Activated T-helper 2 cell treated with anti-CD3 and anti-CD28 coated beads, Interferon-gamma antibody, Interleukin-2, Interleukin-4, amounts not matched to agents 10 μg/mL and 5 μg/mL and 100 μg/mL, durations not matched to agents 14 hours and 24 hours and 36 hours (primary cell): ENCODE measurements at regions not wholly inside any gene's neighbourhood (a gene's known extent, or its start where the extent isn't known, plus 50 kb on each side); places are given as distances from the start of the nearest gene placed in this dataset.
"Not testable (repeated sequence)": the region's sequence is repeated elsewhere in the genome, so short reads cannot be mapped to it uniquely, and the experiment has no call there.

Source experiments
- DNase-seq: peaks from one replicate; pipeline ENCODE4 v3.0.0; 2021; ENCODE audit warnings: low spot score
- H3K27ac Mint-ChIP-seq: one replicate; pipeline ENCODE4 v1.8.0; 2021; ENCODE audit warnings: mixed read lengths
- H3K27me3 Mint-ChIP-seq: one replicate; pipeline ENCODE4 v1.8.0; 2021; ENCODE audit warnings: low read depth, mixed read lengths
- H3K36me3 Mint-ChIP-seq: one replicate; pipeline ENCODE4 v1.8.0; 2021; ENCODE audit warnings: low read depth, mixed read lengths
- H3K4me1 Mint-ChIP-seq: one replicate; pipeline ENCODE4 v1.8.0; 2021; ENCODE audit warnings: low read depth, mixed read lengths
- H3K4me3 Mint-ChIP-seq: one replicate; pipeline ENCODE4 v1.8.0; 2021; ENCODE audit warnings: low read depth, mild to moderate bottlenecking, moderate library complexity, mixed read lengths
- H3K9me3 Mint-ChIP-seq: one replicate; pipeline ENCODE4 v1.8.0; 2021; ENCODE audit warnings: mixed read lengths
- intact Hi-C: fragments of 100-400 bp; cut with micrococcal nuclease; formaldehyde crosslinking; loops from one replicate; pipeline ENCODE4 v1.15.1; 2023

DNA sequence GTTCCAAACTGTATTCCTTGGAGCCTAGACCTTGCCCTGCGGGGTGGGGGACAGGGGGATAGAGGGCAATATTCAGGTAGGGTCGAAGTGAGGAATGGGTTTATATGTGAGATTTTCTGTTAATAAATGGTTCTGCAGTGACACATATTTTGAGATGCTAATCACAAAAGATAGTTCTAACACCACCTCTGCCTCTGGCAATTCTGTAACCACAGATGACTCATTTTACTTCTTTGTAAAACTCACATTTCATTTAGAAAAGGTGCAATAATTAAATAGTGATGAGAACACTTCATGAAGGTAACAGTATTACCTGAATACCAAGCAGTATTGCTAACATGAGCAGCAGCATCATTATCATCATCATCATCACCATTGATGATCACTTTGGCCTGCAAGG lies 306.6 kb downstream of the SUCLG1 start:
- Mint-ChIP-seq H3K9me3 (no peaks in the 10 kb centered on the region), H3K4me3 (no peak overlapping the region), H3K4me1 (peaks cover 5% of the 10 kb centered on the region), H3K27me3 (no peaks in the 10 kb centered on the region), H3K27ac (no peak overlapping the region), H3K36me3 (no peaks in the 10 kb centered on the region)
- no peak for DNase-seq
- intact Hi-C loops, result no loop called here

DNA sequence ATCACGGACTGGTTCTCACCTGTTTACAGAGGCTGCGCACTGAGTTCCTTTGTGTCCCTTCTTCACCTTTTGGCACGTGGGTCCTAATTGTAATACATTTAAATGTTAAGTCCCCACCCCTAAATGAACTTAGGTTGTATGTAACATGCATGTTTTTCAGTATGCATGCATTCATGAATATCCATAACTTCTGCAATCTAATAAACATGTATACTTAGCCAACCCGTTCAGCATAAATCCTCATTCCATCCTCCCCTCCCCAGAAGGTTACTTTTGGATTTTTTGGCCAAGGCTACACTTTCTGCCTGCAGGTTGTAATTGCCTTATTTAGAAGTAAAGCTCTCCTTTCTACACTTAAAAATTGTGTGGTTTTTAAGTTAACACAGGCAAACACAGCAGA lies 314.7 kb downstream of the SUCLG1 start:
- no peak overlapping the region for H3K4me3 Mint-ChIP-seq
- no peak for DNase-seq
- H3K36me3 Mint-ChIP-seq, result no peaks in the 10 kb centered on the region
- H3K9me3 Mint-ChIP-seq, result no peaks in the 10 kb centered on the region
- H3K27ac Mint-ChIP-seq, result no peak overlapping the region
- no peaks in the 10 kb centered on the region for H3K4me1 Mint-ChIP-seq
- no peaks in the 10 kb centered on the region for H3K27me3 Mint-ChIP-seq
- intact Hi-C loops, result no loop called here

- H3K27me3 Mint-ChIP-seq, result no peaks in the 10 kb centered on the region
- H3K9me3 Mint-ChIP-seq, result no peaks in the 10 kb centered on the region
- no peaks in the 10 kb centered on the region for H3K4me1 Mint-ChIP-seq
- no peak overlapping the region for H3K27ac Mint-ChIP-seq
- DNase-seq, result no peak
- intact Hi-C loops, result no loop called here
- H3K36me3 Mint-ChIP-seq, result no peaks in the 10 kb centered on the region
- no peak overlapping the region for H3K4me3 Mint-ChIP-seq
Observed at GRCh38 chr2:84137034-84137433, 322.0 kb downstream of the SUCLG1 start.

DNA sequence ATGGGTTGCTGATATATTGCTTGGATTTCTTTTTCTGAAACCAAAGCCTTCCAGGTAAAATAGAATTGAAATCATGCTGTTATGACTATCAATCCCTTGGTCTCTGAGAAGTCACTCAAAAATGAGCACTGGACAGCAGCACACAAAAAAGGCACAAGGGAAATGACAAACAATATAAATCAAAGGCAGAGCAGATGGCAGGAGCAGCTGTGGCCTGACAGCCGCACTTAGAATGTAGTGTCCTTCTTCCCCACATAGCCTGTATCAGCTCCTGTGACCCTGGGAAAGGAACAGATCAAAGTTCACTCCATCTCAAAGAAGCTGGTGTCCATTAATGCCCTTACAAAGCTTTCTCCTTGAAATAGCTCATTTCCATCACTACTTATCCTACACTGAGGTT lies 326.7 kb downstream of the SUCLG1 start:
- H3K4me3 Mint-ChIP-seq, result no peak overlapping the region
- H3K4me1 Mint-ChIP-seq, result no peaks in the 10 kb centered on the region
- H3K9me3 Mint-ChIP-seq, result no peaks in the 10 kb centered on the region
- intact Hi-C loops, result no loop called here
- no peak for DNase-seq
- no peak overlapping the region for H3K27ac Mint-ChIP-seq
- no peaks in the 10 kb centered on the region for H3K36me3 Mint-ChIP-seq
- no peaks in the 10 kb centered on the region for H3K27me3 Mint-ChIP-seq

DNA sequence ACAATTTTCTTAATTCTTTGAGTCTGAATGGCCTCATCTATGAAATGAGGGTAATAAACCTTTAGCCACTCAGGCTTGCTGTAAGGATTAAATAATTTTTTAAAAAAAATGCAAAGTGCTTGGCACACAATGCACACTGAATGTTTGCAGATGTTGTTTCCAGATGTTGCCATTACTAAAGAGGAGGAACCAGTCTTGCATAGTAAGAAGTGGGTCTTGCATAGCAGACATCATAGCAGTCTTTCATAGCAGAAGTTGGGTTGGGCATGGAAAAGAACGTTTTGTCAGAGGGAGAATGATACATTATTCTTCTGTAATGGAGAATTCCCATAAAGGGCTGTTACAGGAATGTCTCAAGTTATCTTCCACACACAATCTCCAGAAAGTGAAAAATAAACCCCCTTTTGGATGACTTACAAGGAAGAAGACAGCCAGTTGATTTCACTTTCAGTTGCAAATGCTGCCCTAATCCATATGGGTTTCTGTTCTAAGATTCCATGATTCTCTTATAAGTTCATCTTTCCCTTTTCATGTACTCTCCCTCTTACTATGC lies 327.7 kb downstream of the SUCLG1 start:
- Mint-ChIP-seq H3K4me1 (no peaks in the 10 kb centered on the region), H3K27ac (no peak overlapping the region), H3K4me3 (no peak overlapping the region), H3K9me3 (no peaks in the 10 kb centered on the region), H3K27me3 (no peaks in the 10 kb centered on the region), H3K36me3 (no peaks in the 10 kb centered on the region)
- DNase-seq, result no peak
- intact Hi-C loops, result no loop called here

DNA sequence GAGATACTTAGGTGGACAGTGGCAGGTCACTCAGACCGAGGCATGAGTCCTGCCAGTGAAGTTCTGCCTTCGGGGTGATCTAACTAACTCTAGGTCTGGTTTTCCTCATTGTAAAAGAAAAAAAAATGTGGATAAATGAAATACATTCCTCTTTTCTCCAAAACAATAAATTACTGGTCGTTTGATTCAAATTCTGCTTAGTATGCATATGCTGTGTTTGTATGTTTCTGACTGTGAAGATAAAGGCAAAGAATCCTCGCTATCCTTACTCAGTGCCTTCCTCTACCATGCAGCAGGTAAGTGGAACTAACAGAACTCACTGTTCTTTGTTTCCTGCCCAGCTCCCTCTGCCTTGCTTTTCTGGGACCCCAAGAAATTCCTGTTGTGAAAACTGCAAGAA lies 330.1 kb downstream of the SUCLG1 start:
- DNase-seq, result no peak
- H3K4me1 Mint-ChIP-seq, result no peaks in the 10 kb centered on the region
- no peaks in the 10 kb centered on the region for H3K36me3 Mint-ChIP-seq
- intact Hi-C loops, result no loop called here
- H3K4me3 Mint-ChIP-seq, result no peak overlapping the region
- H3K9me3 Mint-ChIP-seq, result no peaks in the 10 kb centered on the region
- no peak overlapping the region for H3K27ac Mint-ChIP-seq
- H3K27me3 Mint-ChIP-seq, result no peaks in the 10 kb centered on the region

DNA sequence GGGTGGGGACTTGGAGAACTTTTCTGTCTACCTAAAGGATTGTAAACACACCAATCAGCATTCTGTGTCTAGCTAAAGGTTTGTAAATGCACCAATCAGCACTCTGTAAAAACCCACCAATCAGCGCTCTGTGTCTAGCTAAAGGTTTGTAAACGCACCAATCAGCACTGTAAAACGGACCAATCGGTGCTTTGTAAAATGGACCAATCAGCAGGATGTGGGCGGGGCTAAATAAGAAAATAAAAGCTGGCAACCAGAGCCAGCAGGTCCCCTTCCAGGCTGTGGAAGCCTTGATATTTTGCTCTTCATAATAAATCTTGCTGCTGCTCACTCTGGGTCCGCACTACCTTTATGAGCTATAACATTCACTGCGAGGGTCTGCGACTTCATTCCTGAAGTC lies 331.3 kb downstream of the SUCLG1 start:
- H3K4me3 Mint-ChIP-seq, DNase-seq, H3K36me3 Mint-ChIP-seq, H3K27ac Mint-ChIP-seq, H3K9me3 Mint-ChIP-seq, intact Hi-C loops, H3K27me3 Mint-ChIP-seq, H3K4me1 Mint-ChIP-seq: not testable (repeated sequence)

DNA sequence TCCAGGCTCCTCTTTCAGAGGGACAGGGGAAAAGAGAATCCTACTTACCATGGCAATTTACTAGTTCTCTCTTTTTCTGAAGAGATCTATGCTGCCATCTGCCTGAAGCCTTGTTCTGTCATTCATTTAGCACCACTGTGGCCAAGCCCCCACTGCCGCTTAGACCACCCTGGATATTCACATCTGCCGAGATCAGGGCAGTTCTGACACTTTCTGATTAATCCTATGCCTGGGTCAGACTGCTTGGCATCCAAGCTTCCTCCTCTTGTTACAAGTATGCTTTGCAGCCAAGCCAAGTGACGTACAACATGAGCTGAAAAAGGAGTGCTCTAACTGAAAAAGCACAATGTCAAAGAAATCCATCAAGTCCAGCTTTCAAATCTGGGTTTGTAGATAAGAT lies 332.6 kb downstream of the SUCLG1 start:
- Mint-ChIP-seq H3K9me3 (no peaks in the 10 kb centered on the region), H3K4me3 (no peak overlapping the region), H3K36me3 (no peaks in the 10 kb centered on the region), H3K4me1 (no peaks in the 10 kb centered on the region), H3K27ac (no peak overlapping the region), H3K27me3 (no peaks in the 10 kb centered on the region)
- intact Hi-C loops, result no loop called here
- no peak for DNase-seq

DNA sequence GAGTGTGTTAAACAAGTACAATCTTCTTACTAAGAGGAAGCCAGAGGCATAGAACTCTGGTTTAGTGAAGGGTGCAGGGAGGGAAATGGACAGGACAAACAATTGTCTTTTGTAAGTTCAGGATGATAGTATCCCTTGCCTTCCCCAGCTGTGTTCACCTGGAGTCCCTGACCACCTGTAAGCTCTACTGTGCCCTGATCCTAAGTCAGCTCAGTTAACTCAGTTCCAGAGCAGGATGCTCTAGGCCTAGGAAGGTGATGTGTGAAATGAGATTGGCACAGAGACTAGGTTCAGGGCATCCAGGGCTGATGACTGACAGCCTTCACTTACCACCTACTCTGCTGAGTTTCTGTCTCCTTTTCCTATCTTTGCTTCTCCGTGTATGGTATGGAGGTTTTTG lies 333.0 kb downstream of the SUCLG1 start:
- Mint-ChIP-seq H3K27me3 (no peaks in the 10 kb centered on the region), H3K27ac (no peak overlapping the region), H3K4me1 (no peaks in the 10 kb centered on the region), H3K9me3 (no peaks in the 10 kb centered on the region), H3K4me3 (no peak overlapping the region), H3K36me3 (no peaks in the 10 kb centered on the region)
- no peak for DNase-seq
- intact Hi-C loops, result no loop called here

- DNase-seq, result no peak
- Mint-ChIP-seq H3K9me3 (no peaks in the 10 kb centered on the region), H3K36me3 (no peaks in the 10 kb centered on the region), H3K4me3 (no peak overlapping the region), H3K4me1 (no peaks in the 10 kb centered on the region), H3K27me3 (no peaks in the 10 kb centered on the region), H3K27ac (no peak overlapping the region)
- intact Hi-C loops, result no loop called here
Observed at GRCh38 chr2:84116143-84116542, 342.9 kb downstream of the SUCLG1 start.

DNA sequence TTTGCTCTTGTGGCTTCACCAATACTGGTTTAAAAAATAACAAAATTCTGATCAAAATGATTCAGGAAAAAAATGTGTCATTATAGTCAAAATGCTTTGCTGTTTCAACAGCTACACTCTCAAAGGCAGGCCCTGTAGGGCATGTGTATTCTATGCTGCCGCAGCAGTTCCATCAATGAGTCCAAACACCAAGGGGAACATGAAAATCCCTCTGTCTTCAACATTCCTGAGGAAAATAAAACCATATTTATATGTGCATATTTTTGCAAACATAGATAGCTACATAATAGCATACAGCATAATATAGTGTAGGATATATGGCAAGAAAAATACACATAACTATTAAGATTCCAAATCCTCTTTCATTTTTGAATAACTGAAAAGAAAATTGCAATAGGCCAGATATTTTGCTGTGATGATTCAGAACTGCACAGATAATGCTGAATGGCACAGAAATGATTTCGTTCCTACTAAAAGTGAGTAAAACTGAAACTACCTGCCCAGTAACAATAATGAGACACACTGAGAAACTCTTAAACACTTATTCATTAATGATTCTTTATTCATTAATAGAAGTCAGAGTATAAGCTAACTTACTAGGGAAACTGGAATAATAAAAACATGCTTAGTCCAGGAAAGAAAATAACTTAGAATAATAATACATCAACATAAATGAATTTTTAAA lies 343.8 kb downstream of the SUCLG1 start:
- no peaks in the 10 kb centered on the region for H3K36me3 Mint-ChIP-seq
- H3K4me1 Mint-ChIP-seq, result no peaks in the 10 kb centered on the region
- no peak overlapping the region for H3K27ac Mint-ChIP-seq
- intact Hi-C loops, result no loop called here
- no peak for DNase-seq
- H3K27me3 Mint-ChIP-seq, result no peaks in the 10 kb centered on the region
- no peaks in the 10 kb centered on the region for H3K9me3 Mint-ChIP-seq
- no peak overlapping the region for H3K4me3 Mint-ChIP-seq

DNA sequence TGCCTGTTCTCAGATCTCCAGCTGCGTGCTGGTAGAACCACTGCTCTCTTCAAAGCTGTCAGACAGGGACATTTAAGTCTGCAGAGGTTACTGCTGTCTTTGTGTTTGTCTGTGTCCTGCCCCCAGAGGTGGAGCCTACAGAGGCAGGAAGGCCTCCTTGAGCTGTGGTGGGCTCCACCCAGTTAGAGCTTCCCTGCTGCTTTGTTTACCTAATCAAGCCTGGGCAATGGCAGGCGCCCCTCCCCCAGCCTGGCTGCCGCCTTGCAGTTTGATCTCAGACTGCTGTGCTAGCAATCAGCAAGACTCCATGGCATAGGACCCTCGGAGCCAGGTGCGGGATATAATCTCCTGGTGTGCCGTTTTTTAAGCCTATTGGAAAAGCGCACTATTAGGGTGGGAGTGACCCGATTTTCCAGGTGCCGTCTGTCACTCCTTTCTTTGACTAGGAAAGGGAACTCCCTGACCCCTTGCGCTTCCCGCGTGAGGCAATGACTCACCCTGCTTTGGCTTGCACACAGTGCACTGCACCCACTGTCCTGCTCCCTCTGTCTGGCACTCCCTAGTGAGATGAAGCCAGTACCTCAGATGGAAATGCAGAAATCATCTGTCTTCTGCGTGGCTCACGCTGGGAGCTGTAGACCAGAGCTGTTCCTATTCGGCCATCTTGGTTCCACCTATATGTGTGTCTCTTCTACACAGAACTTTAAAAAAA lies 355.1 kb downstream of the SUCLG1 start:
- H3K4me3 Mint-ChIP-seq, intact Hi-C loops, H3K36me3 Mint-ChIP-seq, DNase-seq, H3K9me3 Mint-ChIP-seq, H3K27ac Mint-ChIP-seq, H3K4me1 Mint-ChIP-seq, H3K27me3 Mint-ChIP-seq: not testable (repeated sequence)

DNA sequence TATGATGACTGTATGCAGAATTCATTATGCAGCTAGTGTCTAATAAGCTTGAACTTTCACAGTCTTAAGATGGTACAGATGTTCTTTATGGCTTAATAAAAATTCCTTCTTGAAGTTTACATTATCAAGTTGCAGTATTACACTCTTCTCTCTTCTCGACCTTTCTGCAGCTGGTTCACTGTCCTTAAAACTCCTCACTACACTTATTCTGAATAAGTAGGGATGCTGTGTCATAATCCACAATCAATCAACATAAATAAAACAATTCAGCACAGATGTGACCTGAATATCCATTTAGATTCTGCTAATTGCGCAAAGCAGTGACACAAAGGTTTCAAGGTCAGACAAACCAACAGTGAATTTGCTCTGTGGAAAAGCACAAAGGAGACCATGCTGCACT lies 356.8 kb downstream of the SUCLG1 start:
- no peak overlapping the region for H3K4me3 Mint-ChIP-seq
- no peak overlapping the region for H3K27ac Mint-ChIP-seq
- peaks cover 4% of the 10 kb centered on the region for H3K9me3 Mint-ChIP-seq
- DNase-seq, result no peak
- no peaks in the 10 kb centered on the region for H3K4me1 Mint-ChIP-seq
- no peaks in the 10 kb centered on the region for H3K27me3 Mint-ChIP-seq
- no peaks in the 10 kb centered on the region for H3K36me3 Mint-ChIP-seq
- intact Hi-C loops, result no loop called here
